GM19035 (cell line): ENCODE measurements at regions not wholly inside any gene's neighbourhood (a gene's known extent, or its start where the extent isn't known, plus 50 kb on each side); places are given as distances from the start of the nearest gene placed in this dataset.

ENCODE experiments used
- ATAC-seq: cut with Tn5 transposase; IDR thresholded peaks from one replicate; pipeline ENCODE4 v1.9.1; 2021; ENCODE audit not compliant: unreplicated experiment

- ATAC-seq: no peak
Observed at GRCh38 chr13:109379930-109380329, 406.5 kb downstream of the IRS2 start.

- no peak for ATAC-seq
Observed at GRCh38 chr13:109376936-109377335, 409.4 kb downstream of the IRS2 start.

- ATAC-seq: no peak
Observed at GRCh38 chr13:109374609-109375200, 411.7 kb downstream of the IRS2 start.

GRCh38 chr13:109372666-109373065 lies 413.7 kb downstream of the IRS2 start:
- no peak for ATAC-seq

GRCh38 chr13:109371066-109371465 lies 415.3 kb downstream of the IRS2 start:
- ATAC-seq: no peak

GRCh38 chr13:109370496-109370895 lies 415.9 kb downstream of the IRS2 start:
- ATAC-seq: no peak

- no peak for ATAC-seq
Observed at GRCh38 chr13:109369353-109370052, 416.9 kb downstream of the IRS2 start.

- no peak for ATAC-seq
Observed at GRCh38 chr13:109368230-109368629, 418.2 kb downstream of the IRS2 start.

- ATAC-seq: no peak
Observed at GRCh38 chr13:109366525-109366924, 419.9 kb downstream of the IRS2 start.

- no peak for ATAC-seq
Observed at GRCh38 chr13:109363431-109363830, 423.0 kb downstream of the IRS2 start.

- ATAC-seq: no peak
Observed at GRCh38 chr13:109362616-109363015, 423.8 kb downstream of the IRS2 start.

- ATAC-seq: no peak
Observed at GRCh38 chr13:109361562-109362289, 424.7 kb downstream of the IRS2 start.

GRCh38 chr13:109357751-109358471 lies 428.5 kb downstream of the IRS2 start:
- ATAC-seq: no peak

- no peak for ATAC-seq
Observed at GRCh38 chr13:109355875-109356434, 430.4 kb downstream of the IRS2 start.

- ATAC-seq: no peak
Observed at GRCh38 chr13:109355166-109355565, 431.2 kb downstream of the IRS2 start.

GRCh38 chr13:109351236-109351635 lies 435.1 kb downstream of the IRS2 start:
- no peak for ATAC-seq

- ATAC-seq: no peak
Observed at GRCh38 chr13:109348519-109349258, 437.7 kb downstream of the IRS2 start.

- ATAC-seq: no peak
Observed at GRCh38 chr13:109346060-109346459, 440.3 kb downstream of the IRS2 start.

GRCh38 chr13:109345433-109345941 lies 440.9 kb downstream of the IRS2 start:
- no peak for ATAC-seq

GRCh38 chr13:109344552-109345157 lies 441.7 kb downstream of the IRS2 start:
- ATAC-seq: no peak
